Stimulated activated CD4-positive, alpha-beta T cell treated with anti-CD3 and anti-CD28 coated beads, Interleukin-1b, Interleukin-23, amount 100 ng/mL, for 4 hours (primary cell): ENCODE measurements at regions not wholly inside any gene's neighbourhood (a gene's known extent, or its start where the extent isn't known, plus 50 kb on each side); places are given as distances from the start of the nearest gene placed in this dataset.

Source experiments
- DNase-seq, 2 donors: peaks; one replicate each; pipeline ENCODE4 v3.0.0-alpha.2; 2020; ENCODE audit warnings: low read depth in 2 of 2

- DNase-seq: no peak
Measured at GRCh38 chr15:25969886-25970285, 106.8 kb upstream of the ATP10A start.

DNA sequence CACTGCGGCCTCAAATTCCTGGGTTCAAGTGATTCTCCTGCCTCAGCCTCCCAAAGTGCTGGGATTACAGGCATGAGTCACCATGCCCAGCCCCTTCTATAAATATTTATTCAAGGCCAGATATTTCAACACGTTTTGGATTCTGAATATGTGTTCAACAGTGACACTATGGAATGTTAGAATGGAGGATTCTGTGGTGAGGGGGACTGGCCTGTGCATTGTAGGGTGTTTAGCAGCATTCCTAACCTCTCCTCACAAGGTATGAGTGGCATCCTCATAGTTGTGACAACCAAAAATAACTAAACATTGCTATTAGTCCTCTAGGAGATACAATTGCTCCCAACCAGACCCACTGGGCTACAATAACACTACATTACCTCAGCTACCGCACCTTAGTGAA is 104.0 kb upstream of the ATP10A start:
- no peak for DNase-seq

GRCh38 chr15:25965326-25965725 is 102.2 kb upstream of the ATP10A start:
- no peak for DNase-seq

DNA sequence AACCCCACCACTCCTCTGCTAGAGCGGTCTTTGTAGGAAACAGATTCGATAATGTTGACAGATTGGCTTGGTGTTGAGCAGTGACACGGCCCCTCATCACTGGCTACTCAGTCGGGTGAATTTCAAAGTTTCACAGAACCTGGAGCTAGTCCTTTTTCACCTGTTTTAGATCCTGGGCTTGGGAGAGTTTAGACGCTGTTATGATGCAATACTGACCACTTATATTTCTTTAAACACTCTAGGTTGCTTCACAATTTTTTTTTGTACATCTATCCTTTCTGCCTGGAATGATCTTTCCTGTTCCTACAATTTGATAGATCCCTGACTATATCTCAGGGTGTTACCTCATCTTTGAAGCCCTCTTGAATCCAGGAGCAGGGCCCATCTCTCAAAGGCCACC is 97.1 kb upstream of the ATP10A start:
- no peak for DNase-seq

DNA sequence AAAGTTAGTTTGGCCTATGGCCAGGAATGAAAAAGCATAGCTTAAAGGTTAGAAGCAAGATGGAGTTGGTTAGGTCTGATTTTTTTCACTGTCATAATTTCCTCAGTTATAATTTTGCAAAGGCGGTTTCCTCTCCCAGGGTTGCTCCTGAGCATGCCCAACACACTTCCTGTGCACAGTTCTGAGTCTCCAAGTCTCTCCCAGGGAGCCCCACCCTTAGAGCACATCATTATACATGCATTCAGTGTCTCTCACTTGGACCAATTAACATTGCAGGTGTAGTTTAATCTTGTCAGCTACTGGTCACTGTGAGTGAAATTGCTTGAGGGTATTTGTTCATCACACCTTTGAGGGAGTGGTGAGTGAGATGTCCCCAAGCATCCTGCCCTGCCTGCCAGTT is 96.0 kb upstream of the ATP10A start:
- DNase-seq: no peak

GRCh38 chr15:25955628-25956027 is 92.5 kb upstream of the ATP10A start:
- no peak for DNase-seq

DNA sequence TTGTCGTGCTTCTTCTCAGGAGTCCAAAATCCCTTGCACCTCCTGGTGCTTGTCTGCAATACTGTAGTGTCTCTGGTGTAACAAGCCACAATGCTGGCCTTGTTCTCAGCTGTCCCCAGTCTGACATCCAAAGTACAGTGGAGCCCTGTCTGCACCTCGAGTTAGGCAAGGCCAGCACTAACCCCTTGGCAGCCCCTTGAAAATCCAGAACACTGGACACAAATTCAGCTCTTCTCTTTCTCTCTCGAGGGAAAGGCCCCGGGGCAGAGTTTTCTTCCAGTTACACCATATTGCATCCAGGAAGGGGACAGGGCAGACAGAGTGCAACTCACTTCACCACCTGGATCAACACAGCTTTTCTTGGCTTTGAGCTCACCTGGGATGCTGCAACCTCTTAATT is 91.3 kb upstream of the ATP10A start:
- DNase-seq: no peak

DNA sequence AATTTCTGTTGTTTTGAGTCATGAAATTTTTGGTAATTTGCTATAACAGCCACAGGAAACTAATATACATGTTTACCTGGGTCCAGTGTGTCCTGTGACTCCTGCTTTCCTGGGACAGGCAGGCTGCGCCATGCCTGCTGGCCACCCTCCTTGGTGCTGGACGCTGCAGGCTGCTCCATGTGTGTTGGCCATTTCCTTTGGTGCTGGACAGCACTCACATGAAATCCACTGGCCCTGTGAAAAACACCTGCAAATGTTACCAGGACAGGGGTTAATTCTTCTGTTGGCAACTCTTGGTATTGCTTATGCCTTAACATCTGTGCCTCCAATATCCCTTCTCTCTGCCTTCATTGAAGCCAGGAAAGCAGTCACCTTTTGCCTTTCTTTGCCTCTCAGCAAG is 86.9 kb upstream of the ATP10A start:
- no peak for DNase-seq

GRCh38 chr15:25947323-25948314 is 84.5 kb upstream of the ATP10A start:
- no peak for DNase-seq

GRCh38 chr15:25946241-25946805 is 83.2 kb upstream of the ATP10A start:
- no peak for DNase-seq

GRCh38 chr15:25944386-25944785 is 81.3 kb upstream of the ATP10A start:
- no peak for DNase-seq

DNA sequence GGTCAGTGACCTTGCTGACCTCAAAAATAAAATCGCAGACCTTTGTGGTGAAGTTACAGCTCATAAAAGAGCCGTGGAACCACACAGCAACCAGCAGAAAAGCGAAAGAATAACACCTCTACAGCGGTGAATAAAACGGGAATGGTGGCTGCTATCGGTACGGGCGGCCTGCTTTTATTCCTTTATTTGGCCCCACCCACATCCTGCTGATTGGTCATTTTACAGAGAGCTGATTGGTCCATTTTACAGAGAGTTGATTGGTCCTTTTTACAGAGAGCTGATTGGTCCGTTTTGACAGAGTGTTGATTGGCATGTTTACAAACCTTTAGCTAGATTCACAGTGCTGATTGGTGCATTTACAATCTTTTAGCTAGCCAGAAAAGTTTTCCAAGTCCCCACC is 80.7 kb upstream of the ATP10A start:
- no peak for DNase-seq

DNA sequence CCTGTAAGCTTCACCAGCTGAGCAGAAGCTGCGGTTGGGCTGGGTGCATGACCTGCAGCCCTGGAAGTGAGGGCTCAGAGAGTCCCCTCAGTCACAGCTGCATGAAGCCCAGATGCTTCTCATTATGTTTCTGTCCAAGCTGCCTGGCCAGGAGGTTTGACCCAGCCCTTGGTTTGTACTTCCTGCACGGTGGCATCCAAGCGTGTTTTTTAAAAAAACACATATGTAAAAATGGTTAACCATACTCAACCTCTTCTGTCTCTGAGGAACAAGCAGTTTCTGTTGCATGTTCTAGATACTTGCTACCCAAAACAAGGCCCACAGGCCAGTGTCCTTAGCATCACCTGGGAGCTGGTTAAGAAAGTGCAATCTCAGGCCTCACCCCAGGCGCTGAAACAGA is 76.0 kb upstream of the ATP10A start:
- DNase-seq: no peak

DNA sequence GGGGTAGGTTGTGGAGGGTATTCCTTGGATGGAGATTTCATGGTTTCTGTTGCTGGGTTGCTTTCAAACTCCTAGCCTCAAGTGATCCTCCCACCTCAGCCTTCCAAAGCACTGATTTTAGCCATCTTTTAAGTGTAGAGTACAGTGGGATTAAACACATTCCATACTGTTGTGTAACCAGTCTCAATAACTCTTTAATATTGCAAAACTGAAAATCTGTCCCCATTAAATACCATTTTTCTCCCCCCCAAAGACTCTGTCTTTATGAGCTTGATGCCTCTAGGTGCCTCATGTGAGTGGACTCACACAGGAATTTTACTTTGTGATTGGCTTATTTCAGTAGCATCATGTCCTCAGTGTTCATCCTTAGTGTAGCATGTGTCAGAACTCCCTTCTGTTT is 74.7 kb upstream of the ATP10A start:
- no peak for DNase-seq

- no peak for DNase-seq
Measured at GRCh38 chr15:25936004-25936403, 72.9 kb upstream of the ATP10A start.

- DNase-seq: peak; percentile 55 to 57
Measured at GRCh38 chr15:25933456-25934158, 70.5 kb upstream of the ATP10A start.

DNA sequence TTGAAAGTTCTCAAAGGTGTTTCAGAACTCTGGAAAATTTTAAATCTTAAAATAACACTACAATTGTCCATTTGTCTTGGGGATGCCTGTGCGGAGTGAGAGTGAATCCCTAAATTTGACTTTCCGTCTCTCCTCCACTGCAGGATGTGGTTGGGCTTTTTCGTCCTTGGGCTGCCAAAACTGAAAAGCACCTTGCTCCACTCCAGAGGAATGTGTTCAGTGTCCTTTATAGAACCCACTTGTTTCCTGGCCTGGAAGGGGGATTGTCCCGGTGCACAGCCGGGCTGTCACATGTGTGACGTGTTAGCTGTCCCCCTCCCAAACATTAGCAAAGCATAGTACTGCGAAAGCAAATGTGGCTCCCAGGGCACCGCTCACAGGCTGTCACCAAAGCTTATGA is 69.6 kb upstream of the ATP10A start:
- no peak for DNase-seq

DNA sequence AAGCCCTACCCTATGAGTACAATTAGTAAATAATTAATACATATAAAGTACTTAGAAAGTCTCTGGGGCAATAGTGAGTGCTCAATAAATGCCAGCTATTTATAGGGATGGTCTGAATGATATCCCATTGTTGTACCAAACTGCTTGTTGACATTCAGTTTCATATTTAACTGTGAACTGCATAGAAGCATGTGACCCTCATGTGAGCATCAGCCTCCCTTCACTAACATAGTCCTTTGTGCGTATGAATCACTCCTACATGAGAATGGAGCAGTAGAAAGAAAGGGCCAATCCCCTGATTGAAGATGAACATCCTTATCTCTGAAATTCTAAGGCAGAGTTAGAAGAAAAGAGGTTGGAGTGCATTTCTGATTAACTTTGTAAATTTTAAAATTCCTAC is 68.7 kb upstream of the ATP10A start:
- DNase-seq: no peak

DNA sequence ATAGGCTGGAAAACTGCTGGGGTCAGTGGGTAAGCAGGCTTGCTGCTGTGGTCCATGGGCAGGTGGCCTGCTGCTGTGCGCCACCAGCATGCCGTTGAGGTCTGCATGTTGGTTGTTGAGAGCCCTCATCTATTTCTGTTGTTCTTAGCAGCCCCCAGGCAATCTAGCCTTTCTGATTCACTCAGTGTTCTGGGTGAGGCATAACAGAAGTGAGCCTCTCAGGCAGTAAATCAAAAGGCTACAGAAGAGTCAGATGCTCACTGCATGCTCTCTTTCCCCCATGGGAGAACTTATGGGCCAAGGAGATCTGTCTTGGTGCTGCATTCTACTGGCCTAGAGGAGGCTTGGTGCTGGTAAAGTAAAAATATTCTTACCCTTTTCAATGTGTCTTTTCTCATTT is 67.8 kb upstream of the ATP10A start:
- no peak for DNase-seq
